IMR-90 (cell line): ENCODE measurements at regions not wholly inside any gene's neighbourhood (a gene's known extent, or its start where the extent isn't known, plus 50 kb on each side); places are given as distances from the start of the nearest gene placed in this dataset.
"Not testable (repeated sequence)": the region's sequence is repeated elsewhere in the genome, so short reads cannot be mapped to it uniquely, and the experiment has no call there.

Experiments used
- ATAC-seq: fragments of 200-7000 bp; cut with Tn5 transposase; 2 replicates; pipeline ENCODE4 v1.9.1; 2020; ENCODE audit warnings: low read depth, mild to moderate bottlenecking, moderate library complexity
- BruUV-seq: library from RNA; stranded (reverse); fragments of 400-500 nt; replicated peaks from 2 replicates; lab custom pipeline; 2021; lab: Mats Ljungman, UMichigan
- CTCF ChIA-PET: fragments of 300-600 bp; formaldehyde crosslinking; extraction: SDS; loops from one replicate; lab custom pipeline; 2021; ENCODE audit warnings: antibody characterized with exemption; lab: Yijun Ruan, JAX
- POLR2A ChIA-PET: fragments of 300-600 bp; sonication (Branson Sonifier 250); formaldehyde crosslinking; loops from one replicate; lab custom pipeline; 2022; ENCODE audit warnings: antibody characterized with exemption; ENCODE audit not compliant: unreplicated experiment; lab: Charles Lee
- DNase-seq: peaks from one replicate; pipeline ENCODE4 v3.0.0; 2013
- H2AFZ ChIP-seq: replicated peaks from 2 replicates; pipeline ENCODE3; 2013; ENCODE audit warnings: low read length, mild to moderate bottlenecking; ENCODE audit not compliant: poor library complexity
- H2AK5ac ChIP-seq: 2 replicates; pipeline ENCODE4 v1.6.1; 2013; ENCODE audit warnings: low read depth, low read length, inconsistent platforms
- H2AK9ac ChIP-seq: replicated peaks from 2 replicates; pipeline ENCODE3; 2013; ENCODE audit warnings: mild to moderate bottlenecking, low read depth, low read length, moderate library complexity; ENCODE audit not compliant: poor library complexity
- H2BK120ac ChIP-seq: 2 replicates; pipeline ENCODE4 v1.6.1; 2013; ENCODE audit warnings: low read depth, low read length, inconsistent platforms
- H2BK15ac ChIP-seq: 3 replicates; pipeline ENCODE4 v1.6.1; 2013; ENCODE audit warnings: low read depth, low read length, inconsistent platforms
- H2BK20ac ChIP-seq: 2 replicates; pipeline ENCODE4 v1.6.1; 2013; ENCODE audit warnings: low read depth, mild to moderate bottlenecking, inconsistent platforms, low read length, moderate library complexity
- H2BK5ac ChIP-seq: 2 replicates; pipeline ENCODE4 v1.6.1; 2013; ENCODE audit warnings: mild to moderate bottlenecking, low read depth, low read length, inconsistent platforms; ENCODE audit not compliant: poor library complexity, severe bottlenecking
- H3K14ac ChIP-seq: replicated peaks from 2 replicates; pipeline ENCODE4 v1.6.1; 2013; ENCODE audit warnings: low read depth, low read length, inconsistent platforms
- H3K18ac ChIP-seq: 2 replicates; pipeline ENCODE4 v1.6.1; 2013; ENCODE audit warnings: low read depth, low read length, control low read depth
- H3K23ac ChIP-seq: 2 replicates; pipeline ENCODE4 v1.6.1; 2013; ENCODE audit warnings: low read depth, low read length, inconsistent platforms
- H3K27ac ChIP-seq: 2 replicates; pipeline ENCODE4 v1.5.1; 2013; ENCODE audit warnings: mild to moderate bottlenecking, control low read depth, low read length; ENCODE audit not compliant: insufficient read depth
- H3K27me3 ChIP-seq: 2 replicates; pipeline ENCODE4 v1.6.1; 2013; ENCODE audit warnings: low read length; ENCODE audit not compliant: control insufficient read depth, insufficient read depth
- H3K36me3 ChIP-seq: 2 replicates; pipeline ENCODE4 v1.6.1; 2013; ENCODE audit warnings: low read length, mixed read lengths; ENCODE audit not compliant: control insufficient read depth, insufficient read depth
- H3K4ac ChIP-seq: 2 replicates; pipeline ENCODE4 v1.6.1; 2013; ENCODE audit warnings: low read depth, low read length, inconsistent platforms
- H3K4me1 ChIP-seq: 2 replicates; pipeline ENCODE4 v1.6.1; 2013; ENCODE audit warnings: low read length, mixed read lengths; ENCODE audit not compliant: control insufficient read depth, insufficient read depth
- H3K4me2 ChIP-seq: 2 replicates; pipeline ENCODE4 v1.6.1; 2013; ENCODE audit warnings: low read depth, mild to moderate bottlenecking, control low read depth, low read length, moderate library complexity
- H3K4me3 ChIP-seq: 2 replicates; pipeline ENCODE4 v1.5.1; 2013; ENCODE audit warnings: low read depth, mild to moderate bottlenecking, control low read depth, low read length, moderate library complexity; ENCODE audit not compliant: insufficient read depth
- H3K56ac ChIP-seq: 2 replicates; pipeline ENCODE4 v1.6.1; 2013; ENCODE audit warnings: low read length, inconsistent platforms; ENCODE audit not compliant: insufficient read depth; ENCODE audit errors: extremely low read depth
- H3K79me1 ChIP-seq, 2 experiments: 2 replicates each; pipeline ENCODE4 v1.6.1; 2013; ENCODE audit warnings: low read length in 2 of 2, inconsistent platforms in 1 of 2, low read depth in 1 of 2
- H3K9ac ChIP-seq: 2 replicates; pipeline ENCODE4 v1.6.1; 2013; ENCODE audit warnings: low read depth, low read length, control low read depth
- H3K9me1 ChIP-seq: 2 replicates; pipeline ENCODE4 v1.6.1; 2013; ENCODE audit warnings: low read length, inconsistent platforms; ENCODE audit not compliant: insufficient read depth
- H3K9me3 ChIP-seq: 2 replicates; pipeline ENCODE4 v1.6.1; 2013; ENCODE audit warnings: low read length; ENCODE audit not compliant: control insufficient read depth, insufficient read depth
- H4K20me1 ChIP-seq: 2 replicates; pipeline ENCODE4 v1.6.1; 2013; ENCODE audit warnings: low read length, inconsistent platforms; ENCODE audit not compliant: insufficient read depth
- H4K5ac ChIP-seq: 2 replicates; pipeline ENCODE4 v1.6.1; 2013; ENCODE audit warnings: mild to moderate bottlenecking, low read depth, low read length, control low read depth
- H4K8ac ChIP-seq, 2 experiments: 2 replicates each; pipeline ENCODE4 v1.6.1; 2013; ENCODE audit warnings: low read depth in 2 of 2, low read length in 2 of 2, control low read depth in 1 of 2, inconsistent platforms in 1 of 2
- H4K91ac ChIP-seq: 2 replicates; pipeline ENCODE4 v1.6.1; 2013; ENCODE audit warnings: low read depth, low read length, inconsistent platforms; ENCODE audit not compliant: insufficient read depth
- WGBS, 2 experiments: methylation state at CpG; one replicate each; pipeline versions ENCODE4 v1.1.5 to v1.1.7; 2013; ENCODE audit warnings: missing lambda C conversion rate in 2 of 2; ENCODE audit not compliant: insufficient read length in 1 of 2; ENCODE audit errors: extremely low coverage in 2 of 2; 5-methylcytosine and 5-hydroxymethylcytosine counted together
- dilution Hi-C: fragments of 300-500 bp; cut with HindIII; formaldehyde crosslinking; loops from one replicate; pipeline ENCODE4 v1.14.3; 2018; ENCODE audit warnings: low sequenced_read_pairs; ENCODE audit not compliant: unreplicated experiment
- in situ Hi-C: fragments of 300-500 bp; cut with MboI; formaldehyde crosslinking; loops from 3 replicates; pipeline ENCODE4 v1.14.3; 2019; ENCODE audit warnings: low sequenced_read_pairs, inconsistent platforms, mixed read lengths
- intact Hi-C: fragments of 100-400 bp; cut with micrococcal nuclease; formaldehyde crosslinking; loops from 2 replicates; pipeline ENCODE4 v1.10.0; 2022

DNA sequence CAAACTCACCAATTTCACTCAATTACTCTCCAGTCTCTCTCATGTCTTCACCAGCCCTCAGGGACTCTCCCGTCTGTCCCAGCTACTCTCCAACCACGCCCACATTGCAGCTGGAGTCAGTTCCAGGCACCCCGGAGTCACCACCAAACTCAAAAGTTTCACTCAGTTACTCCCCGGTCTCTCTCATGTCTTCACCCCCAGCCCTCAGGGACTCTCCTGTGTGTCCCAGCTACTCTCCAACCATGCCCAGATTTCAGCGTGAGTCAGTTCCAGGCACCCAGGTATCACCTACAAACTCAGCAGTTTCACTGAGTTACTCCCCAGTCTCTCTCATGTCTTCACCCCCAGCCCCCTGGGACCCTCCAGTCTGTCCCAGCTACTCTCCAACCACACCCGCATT lies 528.8 kb downstream of the CWH43 start:
- H3K4me3 ChIP-seq, H3K23ac ChIP-seq, H2AK9ac ChIP-seq, POLR2A ChIA-PET, H4K20me1 ChIP-seq, ATAC-seq, H2BK20ac ChIP-seq, H2BK120ac ChIP-seq, H3K4me1 ChIP-seq, H3K79me1 ChIP-seq, H2BK15ac ChIP-seq, H3K18ac ChIP-seq, H2AFZ ChIP-seq, H3K9me1 ChIP-seq, H3K56ac ChIP-seq, H4K5ac ChIP-seq, in situ Hi-C loops, H2BK5ac ChIP-seq, H3K36me3 ChIP-seq, dilution Hi-C loops, H3K14ac ChIP-seq, intact Hi-C loops, H2AK5ac ChIP-seq, H4K8ac ChIP-seq, H3K4ac ChIP-seq, BruUV-seq, H3K9ac ChIP-seq, H3K27me3 ChIP-seq, H3K27ac ChIP-seq, CTCF ChIA-PET, H3K4me2 ChIP-seq, H4K91ac ChIP-seq: not testable (repeated sequence)
- peaks cover 28% of the 10 kb centered on the region for H3K9me3 ChIP-seq
- WGBS, 2 experiments = 39% methylated on average over 4 of the region's 6 CpGs; no CpG with 5 or more reads in 1 of the 2 experiments
- DNase-seq = peak; percentile 0

GRCh38 chr4:49515241-49515640 lies 529.2 kb downstream of the CWH43 start:
- in situ Hi-C loops, dilution Hi-C loops, H3K23ac ChIP-seq, H3K27ac ChIP-seq, CTCF ChIA-PET, H3K9ac ChIP-seq, H3K27me3 ChIP-seq, H2AFZ ChIP-seq, H3K4ac ChIP-seq, H3K79me1 ChIP-seq, H3K4me3 ChIP-seq, H3K36me3 ChIP-seq, intact Hi-C loops, H3K18ac ChIP-seq, H4K8ac ChIP-seq, H4K91ac ChIP-seq, H3K4me1 ChIP-seq, H2BK15ac ChIP-seq, H2AK9ac ChIP-seq, H3K56ac ChIP-seq, H4K20me1 ChIP-seq, POLR2A ChIA-PET, H2AK5ac ChIP-seq, H3K4me2 ChIP-seq, H4K5ac ChIP-seq, ATAC-seq, H2BK5ac ChIP-seq, H2BK20ac ChIP-seq, BruUV-seq, H2BK120ac ChIP-seq, H3K14ac ChIP-seq, H3K9me1 ChIP-seq: not testable (repeated sequence)
- DNase-seq = peak; percentile 0
- 65% methylated on average over 3 of the region's 10 CpGs; no CpG with 5 or more reads in 1 of the 2 experiments for whole genome bisulfite sequencing, 2 experiments
- peaks cover 27% of the 10 kb centered on the region for H3K9me3 ChIP-seq
